ENCODE measurements at regions not wholly inside any gene's neighbourhood (a gene's known extent, or its start where the extent isn't known, plus 50 kb on each side); places are given as distances from the start of the nearest gene placed in this dataset.
"Not testable (repeated sequence)": the region's sequence is repeated elsewhere in the genome, so short reads cannot be mapped to it uniquely, and the experiment has no call there.

DNA sequence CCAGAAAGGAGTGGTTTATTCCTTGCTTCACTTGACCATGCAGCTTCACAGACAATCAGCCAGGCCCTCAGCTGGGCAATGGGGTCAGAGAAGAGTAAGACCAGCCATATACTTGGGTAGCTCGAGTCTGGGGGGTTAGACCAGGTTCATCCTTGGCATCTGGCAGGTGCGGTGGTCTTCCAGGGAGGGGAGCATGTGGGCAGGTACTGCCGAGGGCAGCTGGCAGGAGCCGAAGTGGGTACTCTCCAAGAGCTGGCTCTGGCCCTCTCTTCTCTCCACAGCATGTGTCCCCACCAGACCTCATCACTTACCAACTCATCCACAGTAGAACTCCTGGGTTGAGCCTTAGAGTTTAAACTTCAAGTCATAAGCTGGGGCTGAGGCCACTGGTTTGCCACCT is 156.8 kb downstream of the FOXD2 start:
- no peak for DNase-seq (ENCODE audit: low read depth, low spot score)

GRCh38 chr1:47596328-47596727 is 158.5 kb downstream of the FOXD2 start:
- DNase-seq (ENCODE audit: low read depth, low spot score) = no peak

- no peak for DNase-seq (ENCODE audit: low read depth, low spot score)
Observed at GRCh38 chr1:47598357-47598756, 160.5 kb downstream of the FOXD2 start.

- no peak for DNase-seq (ENCODE audit: low read depth, low spot score)
Observed at GRCh38 chr1:47599777-47600176, 161.9 kb downstream of the FOXD2 start.

DNA sequence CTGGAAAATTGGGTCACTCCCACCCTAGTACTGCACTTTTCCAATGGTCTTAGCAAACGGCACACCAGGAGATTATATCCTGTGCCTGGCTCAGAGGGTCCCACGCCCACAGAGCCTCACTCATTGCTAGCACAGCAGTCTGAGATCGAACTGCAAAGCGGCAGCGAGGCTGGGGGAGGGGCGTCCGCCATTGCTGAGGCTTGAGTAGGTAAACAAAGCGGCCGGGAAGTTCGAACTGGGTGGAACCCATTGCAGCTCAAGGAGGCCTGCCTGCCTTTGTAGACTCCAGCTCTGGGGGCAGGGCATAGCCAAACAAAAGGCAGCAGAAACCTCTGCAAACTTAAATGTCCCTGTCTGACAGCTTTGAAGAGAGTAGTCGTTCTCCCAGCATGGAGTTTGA is 164.6 kb downstream of the FOXD2 start:
- DNase-seq (ENCODE audit: low read depth, low spot score) = not testable (repeated sequence)

DNA sequence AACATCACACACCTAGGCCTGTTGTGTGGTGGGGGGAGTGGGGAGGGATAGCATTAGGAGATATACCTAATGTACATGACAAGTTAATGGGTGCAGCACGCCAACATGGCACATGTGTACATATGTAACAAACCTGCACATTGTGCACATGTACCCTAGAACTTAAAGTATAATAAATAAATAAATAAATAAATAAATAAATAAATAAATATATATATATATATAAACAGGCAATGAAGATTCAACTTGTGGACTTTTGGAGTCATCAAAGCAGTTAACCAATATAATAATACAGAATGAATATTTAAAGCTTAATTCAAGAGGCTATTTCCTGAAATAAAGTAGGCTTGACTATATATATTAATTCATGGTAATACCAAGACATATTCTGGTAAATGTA is 167.0 kb downstream of the FOXD2 start:
- not testable (repeated sequence) for DNase-seq (ENCODE audit: low read depth, low spot score)

DNA sequence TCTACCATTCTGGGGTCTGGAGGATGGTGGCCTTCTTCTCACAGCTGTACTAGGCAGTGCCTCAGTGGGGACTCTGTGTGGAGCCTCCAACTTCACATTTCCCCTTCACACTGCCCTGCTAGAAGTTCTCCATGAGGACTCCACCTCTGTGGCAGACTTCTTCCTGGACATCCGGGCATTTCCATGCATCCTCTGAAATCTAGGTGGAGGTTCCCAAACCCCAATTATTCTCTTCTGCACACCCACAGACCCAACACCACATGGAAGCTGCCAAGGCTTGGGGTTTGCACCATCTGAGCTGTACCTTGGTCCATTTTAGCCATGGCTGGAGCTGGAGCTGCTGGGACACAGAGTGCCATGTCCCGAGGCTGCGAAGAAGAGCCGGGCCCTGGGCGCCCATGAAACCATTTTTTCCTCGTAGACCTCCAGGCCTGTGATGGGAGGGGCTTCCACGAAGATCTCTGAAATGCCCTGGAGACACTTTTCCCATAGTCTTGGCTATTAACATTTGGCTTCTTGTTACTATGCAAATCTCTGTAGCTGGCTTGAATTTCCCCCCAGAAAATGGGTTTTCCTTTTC is 170.5 kb downstream of the FOXD2 start:
- DNase-seq (ENCODE audit: low read depth, low spot score) = no peak

DNA sequence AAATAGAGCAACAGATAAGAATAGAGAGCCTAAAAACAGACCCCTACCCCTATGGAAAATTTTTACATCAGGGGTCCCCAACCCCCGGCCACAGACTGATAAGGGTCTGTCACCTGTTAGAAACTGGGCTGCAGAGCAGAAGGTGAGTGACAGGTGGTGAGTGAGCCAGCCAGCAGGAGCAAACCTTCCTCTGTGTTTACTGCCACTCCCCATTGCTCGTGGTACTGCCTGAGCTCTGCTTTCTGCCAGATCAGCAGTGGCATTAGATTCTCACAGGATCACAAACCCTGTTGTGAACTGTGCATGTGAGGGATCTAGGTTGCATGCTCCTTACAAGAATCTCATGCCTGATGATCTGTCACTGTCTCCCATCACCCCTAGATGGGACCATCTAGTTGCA is 174.1 kb downstream of the FOXD2 start:
- no peak for DNase-seq (ENCODE audit: low read depth, low spot score)

GRCh38 chr1:47612819-47613218 is 175.0 kb downstream of the FOXD2 start:
- DNase-seq (ENCODE audit: low read depth, low spot score) = no peak

- no peak for DNase-seq (ENCODE audit: low read depth, low spot score)
Observed at GRCh38 chr1:47616036-47616435, 178.2 kb downstream of the FOXD2 start.

DNA sequence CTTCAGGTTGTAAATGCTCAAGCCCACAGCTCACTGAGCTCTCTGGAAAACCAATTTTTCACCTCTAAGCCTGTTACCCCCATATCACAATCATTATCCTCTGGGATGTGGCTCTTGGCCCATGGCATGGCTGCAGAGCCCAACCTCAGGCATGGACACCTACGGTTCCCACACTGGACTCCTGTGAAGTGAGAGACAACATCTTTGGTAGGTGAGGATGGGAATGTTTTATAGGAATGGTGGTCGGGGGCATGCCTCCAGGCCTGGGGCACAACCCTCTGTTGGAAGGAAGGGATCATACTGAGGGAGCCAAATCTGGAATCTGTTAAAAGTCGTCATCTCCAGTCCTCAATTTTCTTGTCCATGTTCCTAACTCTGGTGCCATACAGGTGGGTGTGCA is 179.1 kb downstream of the FOXD2 start:
- DNase-seq (ENCODE audit: low read depth, low spot score) = no peak

DNA sequence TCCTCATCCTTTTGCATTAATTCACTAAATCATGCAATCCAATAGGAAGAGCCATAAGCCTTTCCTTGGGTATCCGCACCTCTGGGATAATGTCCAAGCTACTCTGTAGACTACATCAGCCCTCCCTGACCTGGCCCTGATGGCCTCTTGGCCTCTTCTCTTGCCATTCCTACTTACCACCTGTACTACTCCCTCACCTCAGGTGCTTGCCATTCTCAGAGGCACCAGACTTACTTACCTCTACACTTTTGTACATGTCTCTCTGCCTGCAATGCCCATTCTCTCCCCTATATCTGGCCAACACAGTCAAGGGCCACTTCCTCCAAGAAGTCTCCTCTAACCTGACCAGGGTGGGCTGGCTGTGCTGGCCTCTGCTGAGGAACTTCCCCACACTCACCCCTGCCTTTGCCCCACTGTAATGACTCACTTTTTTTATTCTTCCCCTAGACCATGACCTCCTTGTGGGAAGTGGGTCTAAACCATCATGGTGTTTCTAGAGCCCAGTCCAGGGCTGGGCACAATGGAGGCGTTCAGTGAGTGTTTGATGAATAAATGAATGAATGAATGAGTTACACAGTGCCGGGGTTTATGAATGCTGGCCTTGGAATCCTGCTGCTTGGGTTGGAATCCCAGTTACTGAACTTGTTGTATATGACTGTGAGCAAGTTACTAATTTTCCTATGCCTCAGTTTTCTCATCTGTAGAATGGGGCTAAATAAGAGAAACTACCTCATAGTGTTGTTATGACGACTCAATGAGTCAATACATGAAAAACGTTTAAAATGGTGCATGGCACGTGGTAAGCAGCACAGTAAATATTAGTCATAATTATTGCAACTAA is 179.8 kb downstream of the FOXD2 start:
- no peak for DNase-seq (ENCODE audit: low read depth, low spot score)

DNA sequence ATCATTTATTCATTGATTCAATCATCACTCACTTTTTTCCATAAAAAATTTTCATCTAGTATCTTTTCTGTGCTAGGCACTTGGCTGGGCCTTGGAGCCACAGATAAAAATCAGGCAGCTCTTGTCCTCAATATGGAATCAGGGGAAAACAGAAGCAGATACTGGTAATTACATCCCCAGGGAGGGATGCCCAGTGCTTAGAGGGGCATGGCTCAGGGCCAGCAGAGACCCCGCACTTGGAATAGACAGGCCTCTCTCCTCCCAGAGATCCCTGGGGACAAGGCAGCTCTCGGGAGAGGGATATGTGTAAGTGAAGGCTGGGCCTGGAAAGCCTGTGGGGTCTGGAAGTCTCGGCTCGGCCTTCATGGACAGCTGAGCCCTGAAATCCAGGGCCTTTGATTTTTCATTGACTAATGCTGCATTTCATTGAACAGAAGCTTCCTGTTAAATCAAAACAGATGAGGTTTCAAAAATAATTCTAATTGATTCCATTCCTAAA is 180.4 kb downstream of the FOXD2 start:
- no peak for DNase-seq (ENCODE audit: low read depth, low spot score)

DNA sequence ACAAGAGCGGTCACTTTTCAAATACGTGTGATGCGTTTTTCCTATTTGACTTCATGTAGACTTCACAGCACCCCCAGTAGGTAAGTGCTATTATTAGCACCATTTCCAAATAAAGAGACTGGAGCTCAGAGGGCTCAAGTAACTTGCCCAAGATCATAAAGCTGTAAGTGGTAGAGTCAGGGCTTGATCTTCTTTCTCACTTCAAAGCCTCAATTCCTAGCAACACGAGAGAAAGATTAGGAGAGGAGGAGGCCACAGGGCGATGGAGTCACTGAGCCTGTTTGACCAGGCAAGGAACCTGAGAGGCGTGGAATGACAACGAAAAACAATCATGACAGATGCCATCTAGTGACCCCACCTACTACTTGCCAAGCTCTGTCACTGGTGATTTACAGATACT is 181.0 kb downstream of the FOXD2 start:
- no peak for DNase-seq (ENCODE audit: low read depth, low spot score)

GRCh38 chr1:47621483-47621882 is 183.6 kb downstream of the FOXD2 start:
- DNase-seq (ENCODE audit: low read depth, low spot score) = no peak

DNA sequence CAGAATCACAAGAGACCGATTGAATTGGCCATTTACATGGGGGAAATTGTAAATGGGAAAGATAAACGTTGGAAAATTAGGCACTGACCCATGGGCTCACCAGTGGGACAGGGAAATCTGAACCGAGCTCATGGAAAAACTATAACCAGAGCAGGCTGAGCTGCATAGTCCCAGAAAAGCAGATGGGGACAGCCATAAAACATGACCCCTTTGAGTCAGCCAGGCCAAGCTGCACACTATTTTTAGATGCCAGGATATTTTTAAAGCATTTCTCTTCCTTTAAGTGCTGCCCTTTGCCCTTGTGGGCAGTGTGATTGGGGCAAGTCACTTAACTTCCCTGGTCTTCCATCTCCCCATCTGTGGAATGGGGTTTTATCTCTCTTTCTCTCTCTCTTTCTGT is 184.1 kb downstream of the FOXD2 start:
- no peak for DNase-seq (ENCODE audit: low read depth, low spot score)

DNA sequence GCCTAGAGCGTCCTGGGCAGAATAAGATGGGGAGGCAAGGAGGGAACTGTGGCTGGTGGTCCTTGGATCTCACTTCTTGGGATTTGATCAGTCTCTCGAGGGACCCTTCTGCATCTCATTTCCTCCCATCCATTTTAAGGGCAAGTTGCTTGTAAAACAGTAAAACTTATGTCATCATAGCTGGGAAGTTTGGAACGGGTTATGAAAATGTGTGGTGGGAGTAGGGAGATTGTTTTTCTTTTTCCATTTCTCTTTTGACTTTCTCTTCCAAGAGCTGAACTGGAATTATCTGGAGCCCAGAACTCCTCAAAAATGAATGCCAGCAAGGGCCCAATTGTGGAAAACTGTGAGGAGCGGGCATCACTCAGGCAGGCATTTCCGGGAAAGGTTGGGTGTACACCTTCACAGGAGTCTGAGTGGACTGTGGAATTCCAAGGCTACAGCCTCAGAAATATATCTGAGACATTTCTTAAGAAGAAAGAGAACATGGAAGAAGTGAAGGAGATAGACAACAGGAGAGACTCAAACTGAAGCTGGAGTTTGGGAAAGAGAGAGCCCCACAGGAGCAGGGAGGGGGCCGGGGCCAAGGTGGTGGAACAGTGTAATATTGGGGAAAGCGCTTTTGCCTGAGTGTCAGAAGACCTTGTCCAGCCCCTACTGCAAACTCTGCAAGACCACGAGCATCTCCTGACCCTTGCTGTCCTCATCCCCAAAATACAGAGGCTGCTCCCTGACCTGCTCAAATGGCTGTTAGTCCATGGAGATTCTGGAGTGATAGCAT is 185.1 kb downstream of the FOXD2 start:
- no peak for DNase-seq (ENCODE audit: low read depth, low spot score)

DNA sequence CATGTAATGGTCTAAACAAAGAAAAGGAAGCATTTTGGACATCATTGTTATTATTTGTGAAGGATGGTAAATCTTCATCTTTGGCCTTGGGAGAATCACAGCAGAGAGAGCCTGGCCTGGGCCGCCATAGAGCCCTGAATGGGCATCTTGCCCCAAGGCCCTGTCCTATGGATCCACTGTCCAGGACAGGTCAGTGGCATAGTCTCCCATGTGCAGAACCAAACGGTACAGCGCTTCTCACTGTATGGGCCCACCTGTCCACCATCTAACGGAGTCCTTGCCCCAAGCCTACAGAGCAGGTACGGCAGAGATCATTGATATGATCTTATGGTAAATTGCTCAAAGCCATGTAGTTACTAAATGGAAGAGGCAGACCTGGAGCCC is 185.7 kb downstream of the FOXD2 start:
- DNase-seq (ENCODE audit: low read depth, low spot score) = no peak

DNA sequence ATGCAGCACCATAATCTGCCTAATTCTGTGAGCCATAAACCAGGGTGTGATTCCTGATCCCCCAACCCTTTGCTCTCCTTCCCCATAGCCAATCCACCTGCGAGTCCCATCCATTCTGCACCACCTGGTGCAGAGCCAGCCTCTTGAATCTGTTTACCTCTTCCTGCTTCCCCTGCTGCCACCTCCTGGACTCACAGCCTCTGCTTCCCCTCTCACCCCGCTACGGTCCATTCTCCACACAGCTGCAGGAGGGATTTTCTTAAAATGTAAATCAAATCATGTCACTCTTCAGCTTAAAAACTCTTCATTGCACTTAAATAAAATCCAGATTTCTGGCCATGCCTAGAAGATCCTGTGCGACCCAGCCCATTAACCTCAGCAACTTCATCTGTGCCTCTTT is 186.7 kb downstream of the FOXD2 start:
- no peak for DNase-seq (ENCODE audit: low read depth, low spot score)

- no peak for DNase-seq (ENCODE audit: low read depth, low spot score)
Observed at GRCh38 chr1:47627016-47627415, 189.2 kb downstream of the FOXD2 start.

DNA sequence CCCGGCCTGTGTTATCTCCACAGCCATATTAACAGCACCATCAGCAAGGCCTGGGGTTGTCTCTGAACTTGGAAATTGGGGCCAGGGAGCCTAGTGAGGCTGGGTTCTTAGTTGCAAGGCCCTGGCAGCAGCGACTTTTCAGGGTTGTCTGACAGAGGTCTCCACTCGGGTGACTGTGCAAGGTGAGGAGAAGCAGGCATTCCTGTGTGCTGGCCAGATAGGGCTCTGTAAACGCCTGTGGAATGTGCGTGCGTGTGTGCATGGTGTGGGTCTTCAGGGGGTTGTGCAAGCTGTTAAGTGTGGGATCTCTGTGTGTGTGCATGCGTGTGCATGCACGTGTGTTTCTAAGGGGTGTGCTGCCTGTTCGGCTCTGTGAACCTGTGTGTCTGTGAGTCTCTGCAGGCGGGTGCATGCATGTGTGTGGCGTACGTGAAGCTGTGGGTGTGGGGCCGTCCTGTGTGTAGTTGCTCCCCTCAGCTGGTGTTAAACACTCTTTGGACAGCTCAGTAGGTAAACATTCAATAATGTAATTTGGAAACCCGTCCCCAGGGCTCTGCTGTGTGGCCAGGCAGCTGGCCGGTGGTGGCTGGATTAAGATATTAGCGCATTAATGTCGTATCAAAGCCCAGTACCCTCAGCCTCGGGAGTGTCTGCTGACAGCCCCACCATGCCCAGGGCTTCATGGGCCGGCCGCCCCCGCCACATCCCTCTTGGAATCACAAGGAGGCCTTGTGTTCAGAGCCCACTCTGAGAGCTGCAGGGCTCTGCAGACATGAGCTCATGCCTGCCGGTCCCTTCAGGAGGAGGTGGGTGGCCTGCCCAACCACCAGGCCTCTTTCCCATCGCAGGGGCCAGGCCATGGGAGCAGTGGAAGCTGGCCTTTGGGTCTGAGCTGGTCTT is 189.9 kb downstream of the FOXD2 start:
- no peak for DNase-seq (ENCODE audit: low read depth, low spot score)

- no peak for DNase-seq (ENCODE audit: low read depth, low spot score)
Observed at GRCh38 chr1:47629201-47629600, 191.4 kb downstream of the FOXD2 start.
